SW480 (cell line): ENCODE measurements at regions not wholly inside any gene's neighbourhood (a gene's known extent, or its start where the extent isn't known, plus 50 kb on each side); places are given as distances from the start of the nearest gene placed in this dataset.
"Not testable (repeated sequence)": the region's sequence is repeated elsewhere in the genome, so short reads cannot be mapped to it uniquely, and the experiment has no call there.

Source experiments
- DNase-seq: peaks from one replicate; pipeline ENCODE4 v3.0.0-alpha.2; 2016; ENCODE audit warnings: low spot score

DNA sequence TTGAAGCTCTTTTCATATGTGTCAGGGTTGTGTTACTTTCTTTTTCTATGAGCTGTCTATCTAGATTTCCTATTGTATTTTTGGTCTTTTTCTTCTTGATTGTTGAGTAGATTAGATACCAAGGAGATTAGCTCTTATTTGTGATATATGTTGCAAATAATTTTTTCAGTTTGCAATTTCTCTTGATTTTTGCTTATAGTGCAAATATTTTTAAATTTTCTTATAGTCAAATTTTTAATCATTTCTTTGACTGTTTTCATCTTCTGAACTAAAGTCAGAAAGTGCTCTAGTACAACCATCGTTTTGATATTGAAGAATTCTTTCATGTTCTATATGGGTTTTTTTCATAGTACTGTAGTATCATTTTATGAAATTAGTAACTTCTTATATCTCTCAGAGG, 193.7 kb downstream of the OSTF1 start:
- no peak for DNase-seq

DNA sequence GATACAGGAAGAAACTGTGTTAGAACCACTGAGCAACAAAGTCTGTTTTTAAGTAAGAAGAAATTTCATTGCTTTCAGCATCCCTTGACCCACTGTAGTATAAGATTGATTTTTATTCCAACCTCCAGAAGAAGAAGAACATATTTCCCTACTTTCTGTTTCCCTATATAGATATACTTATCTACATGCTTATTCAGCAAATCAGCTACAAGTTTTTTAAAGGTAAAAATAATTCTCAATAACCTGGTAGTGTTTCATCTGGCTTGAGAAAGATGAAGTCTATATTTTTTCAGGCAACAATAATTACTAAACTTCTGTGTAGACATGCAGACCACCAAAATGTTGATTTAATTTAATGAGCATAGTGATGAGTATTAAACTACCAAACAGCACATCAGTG, 201.0 kb downstream of the OSTF1 start:
- no peak for DNase-seq

DNA sequence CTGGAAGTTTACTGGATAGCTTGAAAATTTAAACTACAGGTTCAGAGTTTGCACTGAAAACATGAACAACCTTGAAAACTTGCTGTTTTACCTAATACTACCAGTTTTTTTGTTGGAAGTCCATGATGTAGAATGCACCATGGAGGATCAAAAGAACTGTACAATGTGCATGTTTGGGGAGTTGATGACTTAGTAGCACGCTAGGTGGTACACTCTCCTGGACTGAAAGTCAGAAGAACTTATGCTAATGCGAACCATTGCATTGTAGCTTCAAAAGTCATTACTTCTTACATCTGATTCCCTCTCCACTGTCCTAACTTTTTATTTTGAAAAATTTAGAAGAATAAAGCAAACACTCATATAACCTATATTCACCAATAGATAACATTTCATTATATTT, 211.0 kb downstream of the OSTF1 start:
- peak; percentile 13 for DNase-seq

DNA sequence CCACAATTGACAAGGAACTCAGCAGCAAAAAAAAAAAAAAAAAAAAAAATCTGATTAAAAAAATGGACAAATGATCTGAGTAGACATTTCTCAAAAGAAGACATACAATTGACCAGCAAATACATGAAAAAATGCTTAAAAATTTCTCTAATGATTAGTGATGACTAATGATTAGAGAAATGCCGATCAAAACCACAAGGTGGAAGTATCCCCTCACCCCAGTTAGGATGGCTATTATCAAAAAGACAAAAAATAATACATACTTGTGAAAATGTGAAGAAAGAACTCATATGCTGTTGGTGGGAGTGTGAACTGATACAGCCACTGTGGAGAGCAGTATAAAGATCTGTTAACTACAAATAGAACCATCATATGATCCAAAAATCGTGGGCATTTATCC, 245.3 kb downstream of the OSTF1 start:
- no peak for DNase-seq

DNA sequence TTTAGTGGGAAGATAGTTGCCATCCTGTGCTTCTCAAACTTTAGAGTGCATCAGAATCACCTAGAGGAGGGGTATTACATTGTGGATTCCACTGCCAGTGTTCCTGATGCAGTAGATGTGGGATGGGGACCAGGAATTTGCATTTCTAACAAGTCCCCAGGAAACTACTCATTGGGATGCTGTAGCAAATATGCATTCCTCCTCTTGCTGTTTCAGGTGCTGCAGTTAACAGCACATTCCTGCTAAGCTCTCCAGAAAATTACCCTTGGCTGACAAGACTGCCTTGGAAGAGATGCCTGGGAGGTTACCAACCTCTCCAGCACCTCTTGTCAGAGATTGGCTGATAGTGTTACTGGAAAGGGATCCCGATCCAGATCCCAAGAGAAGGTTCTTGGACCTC, 270.5 kb downstream of the OSTF1 start:
- no peak for DNase-seq

DNA sequence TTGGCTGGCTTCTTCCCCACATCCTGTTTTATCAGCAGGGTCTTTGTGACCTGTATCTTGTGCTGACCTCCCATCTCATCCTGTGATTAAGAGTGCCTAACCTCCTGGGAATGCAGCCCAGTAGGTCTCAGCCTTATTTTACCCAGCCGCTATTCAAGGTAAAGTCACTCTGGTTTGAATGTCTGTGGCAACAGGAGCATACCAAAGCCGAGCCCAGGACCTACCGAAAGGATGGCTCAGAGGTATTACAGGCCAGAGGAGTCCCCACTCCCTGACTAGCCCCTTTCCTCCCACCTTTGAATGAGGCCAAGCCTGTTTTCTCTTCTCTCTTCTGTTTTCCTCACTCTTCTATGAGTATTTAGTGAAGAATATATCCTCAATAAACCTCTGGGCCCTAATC, 271.3 kb downstream of the OSTF1 start:
- DNase-seq = no peak

DNA sequence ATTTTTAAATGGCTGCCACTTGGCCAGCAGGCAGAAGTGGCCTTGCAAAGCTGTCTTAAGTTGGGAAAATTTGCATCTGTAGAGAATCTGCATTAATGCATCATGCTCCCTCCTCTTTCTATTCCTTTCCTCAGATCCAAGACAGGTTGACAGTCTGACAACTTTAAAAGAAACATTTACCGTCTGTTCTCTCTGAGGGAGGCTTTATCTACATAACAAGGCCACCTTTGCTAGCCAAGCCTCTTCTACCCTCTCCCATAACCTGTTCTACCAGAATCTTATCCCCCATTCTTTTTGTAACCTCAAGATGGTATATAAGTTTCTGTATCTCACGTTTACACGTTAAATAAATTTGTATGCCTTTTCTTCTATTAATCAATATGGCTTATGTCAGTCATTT, 271.9 kb downstream of the OSTF1 start:
- no peak for DNase-seq

DNA sequence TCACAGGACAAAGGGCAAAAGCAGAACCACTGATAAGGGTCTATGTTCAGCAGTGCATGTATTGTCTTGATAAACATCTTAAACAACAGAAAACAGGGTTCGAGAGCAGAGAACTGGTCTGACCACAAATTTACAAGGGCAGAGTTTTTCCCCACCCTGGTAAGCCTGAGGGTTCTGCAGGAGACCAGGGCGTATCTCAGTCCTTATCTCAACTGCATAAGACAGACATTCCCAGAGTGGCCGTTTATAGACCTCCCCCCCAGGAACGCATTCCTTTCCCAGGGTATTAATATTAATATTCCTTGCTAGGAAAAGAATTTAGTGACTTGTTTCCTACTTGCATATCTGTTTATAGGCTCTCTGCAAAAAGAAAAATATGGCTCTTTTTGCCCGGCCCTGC, 274.1 kb downstream of the OSTF1 start:
- DNase-seq = not testable (repeated sequence)

DNA sequence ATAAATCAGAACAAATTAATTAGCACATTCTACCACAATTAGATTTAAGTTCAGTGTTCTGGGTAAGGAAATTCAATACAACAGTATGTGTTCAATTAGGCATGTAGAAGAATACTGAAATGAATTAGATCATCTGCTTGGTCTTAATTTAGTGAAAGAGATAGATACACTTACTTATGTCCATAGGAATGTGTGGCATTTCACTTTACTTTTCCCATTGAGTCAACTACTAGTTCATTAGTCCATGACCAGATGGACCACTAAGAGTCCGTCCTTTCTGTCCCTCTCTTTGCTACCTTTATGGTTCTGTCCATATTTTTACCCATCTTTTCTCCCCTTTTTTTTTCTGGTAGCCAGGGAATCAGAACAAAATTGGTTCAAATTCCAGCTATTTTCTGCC, 276.9 kb downstream of the OSTF1 start:
- DNase-seq = no peak

DNA sequence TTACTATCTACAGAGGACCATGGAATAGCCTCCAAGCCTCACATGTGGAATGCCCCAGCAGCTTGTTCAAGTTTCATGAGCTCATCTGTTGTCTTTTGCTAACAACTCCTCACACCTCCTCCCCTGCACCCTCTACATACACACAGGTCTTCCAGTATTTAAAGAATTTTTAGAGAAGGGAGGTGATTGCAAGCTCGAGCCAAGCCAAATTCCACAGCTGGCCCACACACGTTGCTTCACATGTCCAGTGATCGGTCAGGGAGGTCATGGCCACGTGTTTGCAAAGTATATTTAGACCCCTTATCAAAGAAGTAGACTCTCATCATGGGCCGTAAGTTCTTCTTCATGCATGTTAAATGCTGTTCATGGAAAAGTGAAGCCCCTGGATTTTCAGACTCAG, 281.7 kb downstream of the OSTF1 start:
- DNase-seq = no peak

DNA sequence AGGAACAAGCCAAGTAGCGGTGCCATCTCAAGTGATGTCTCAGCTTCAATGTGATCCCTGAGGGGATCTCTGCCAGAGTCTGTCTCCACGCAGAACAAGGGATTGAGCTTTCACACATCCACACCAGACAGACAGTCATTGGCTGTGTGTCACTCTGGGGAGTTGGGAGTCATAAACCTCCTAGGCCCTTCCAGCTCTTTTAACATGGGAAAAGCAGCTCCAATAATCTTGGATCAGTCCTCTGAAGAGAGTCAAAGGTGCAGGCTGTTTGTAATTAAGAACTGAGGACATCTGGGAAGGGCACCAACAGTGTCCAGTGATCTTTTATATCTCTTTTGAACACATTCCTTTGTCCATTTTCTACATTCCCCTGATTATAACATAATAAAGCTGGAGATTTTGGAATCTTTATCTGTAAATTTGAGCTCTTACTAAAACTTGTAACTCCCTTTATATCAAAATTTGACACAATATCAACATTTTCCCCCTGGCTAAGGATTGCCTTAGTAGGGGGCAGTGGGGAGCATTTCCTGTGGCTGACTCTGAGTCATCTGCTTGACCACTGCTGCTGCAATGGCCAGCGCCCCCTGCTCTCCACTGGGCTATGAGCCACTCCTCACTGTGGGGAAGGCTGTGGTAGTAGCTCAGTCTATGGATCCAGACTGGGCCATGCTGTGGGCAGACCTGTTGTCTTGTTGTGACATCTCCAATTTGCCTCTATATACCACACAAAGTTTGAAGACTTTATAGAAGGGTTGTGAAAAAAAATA, 284.4 kb downstream of the OSTF1 start:
- no peak for DNase-seq

DNA sequence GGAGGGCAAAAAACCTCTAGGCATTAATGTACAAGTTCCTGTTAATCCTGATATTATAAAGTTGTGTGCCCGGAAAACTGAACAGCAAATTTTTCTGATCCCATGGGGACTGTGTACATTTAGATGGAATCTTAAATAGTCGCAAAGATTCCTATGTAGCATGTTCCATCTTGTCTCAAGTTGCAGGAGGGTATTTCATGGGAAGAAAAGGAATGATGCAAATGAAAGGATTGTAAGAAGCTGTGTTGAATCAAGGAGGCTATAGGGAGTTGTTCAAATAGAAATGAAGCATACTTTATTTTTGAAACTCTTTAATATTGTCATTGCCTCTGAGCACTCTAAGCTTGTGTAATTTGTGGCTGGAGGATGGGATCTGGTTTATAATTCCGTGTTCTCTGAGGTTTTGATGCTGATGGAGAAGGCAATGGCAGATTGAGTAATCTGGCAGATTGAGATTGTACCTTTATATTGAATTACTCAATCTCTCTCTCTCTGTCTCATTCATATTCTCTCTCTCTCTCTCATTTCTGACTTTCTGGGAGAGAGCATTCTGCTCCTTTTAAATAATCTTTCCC, 288.5 kb downstream of the OSTF1 start:
- DNase-seq = no peak

DNA sequence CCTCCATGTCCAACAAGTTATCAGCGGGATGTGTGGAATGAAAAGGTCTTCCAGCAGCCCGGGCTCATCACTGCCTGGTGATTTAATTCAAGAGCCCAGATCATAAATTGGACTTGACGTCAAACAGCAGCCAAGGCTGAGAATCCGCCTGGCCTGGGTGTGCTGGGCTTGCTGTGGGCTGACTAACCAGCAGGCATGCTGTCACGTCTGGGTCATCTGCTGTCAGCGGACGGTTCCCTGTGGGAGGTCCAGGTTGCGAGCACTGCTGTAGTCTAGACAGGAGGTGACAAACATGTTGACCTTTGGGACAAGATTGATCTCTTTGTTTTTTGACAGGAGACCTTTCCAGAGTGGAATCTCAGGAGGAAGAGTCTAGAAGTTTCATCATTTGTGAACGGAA, 289.7 kb downstream of the OSTF1 start:
- no peak for DNase-seq

DNA sequence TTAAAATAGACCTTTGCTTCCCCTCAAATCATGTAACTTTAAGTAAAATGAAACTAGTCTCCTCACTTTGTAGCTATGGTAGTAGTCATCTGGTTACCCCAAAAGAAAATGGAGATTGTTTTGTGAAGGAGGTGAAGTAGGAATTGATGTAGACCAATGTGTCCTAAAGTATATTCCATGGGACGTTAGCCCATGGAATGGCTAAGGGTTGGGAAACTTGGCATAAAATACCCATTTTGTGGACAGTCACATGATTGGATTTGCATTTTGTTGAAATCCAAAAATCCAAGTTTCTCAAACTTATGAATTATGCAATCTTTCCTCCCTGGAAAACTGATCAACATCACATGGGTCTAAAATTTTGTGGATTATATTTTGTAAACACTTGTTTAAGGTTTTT, 290.6 kb downstream of the OSTF1 start:
- no peak for DNase-seq

DNA sequence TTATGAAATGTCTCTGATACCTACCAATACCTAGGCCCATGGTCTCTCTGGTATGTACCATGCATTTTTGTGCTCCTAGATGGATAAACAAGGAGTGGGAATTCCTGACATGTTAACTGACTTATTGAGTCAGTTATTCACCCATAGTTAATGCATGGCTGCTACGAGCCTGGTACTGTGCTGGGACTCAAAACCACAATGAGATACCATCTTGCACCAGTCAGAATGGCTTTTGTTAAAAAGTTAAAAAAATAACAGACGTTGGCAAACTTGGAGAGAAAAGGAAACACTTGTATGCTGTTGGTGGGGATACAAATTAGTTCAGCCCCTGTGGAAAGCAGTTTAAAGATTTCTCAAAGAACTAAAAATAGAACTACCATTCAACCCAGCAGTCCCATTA, 293.8 kb downstream of the OSTF1 start:
- no peak for DNase-seq

DNA sequence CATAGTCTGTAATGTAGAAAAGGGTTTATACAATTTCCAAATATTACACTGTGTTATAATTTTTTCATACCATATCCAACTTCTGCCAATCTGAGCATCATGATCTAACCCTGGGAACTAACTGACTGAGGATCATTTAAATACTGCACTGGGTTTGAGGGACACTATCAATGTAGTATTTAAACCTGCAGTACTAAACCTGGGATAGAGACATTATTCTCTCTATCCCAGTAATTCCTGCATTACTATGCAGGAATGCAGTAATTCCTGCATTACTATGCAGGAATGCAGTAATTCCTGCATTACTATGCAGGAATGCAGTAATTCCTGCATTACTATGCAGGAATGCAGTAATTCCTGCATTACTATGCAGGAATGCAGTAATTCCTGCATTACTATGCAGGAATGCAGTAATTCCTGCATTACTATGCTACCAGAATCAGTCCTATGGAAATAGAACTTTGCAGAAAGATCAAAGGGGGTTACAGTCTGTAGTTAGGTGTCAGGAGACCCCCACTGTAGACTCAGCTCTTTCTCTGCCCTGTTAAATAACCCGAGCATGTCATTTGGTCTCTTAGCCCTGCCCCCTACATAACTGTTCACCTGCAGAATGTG, 295.2 kb downstream of the OSTF1 start:
- DNase-seq = not testable (repeated sequence)

DNA sequence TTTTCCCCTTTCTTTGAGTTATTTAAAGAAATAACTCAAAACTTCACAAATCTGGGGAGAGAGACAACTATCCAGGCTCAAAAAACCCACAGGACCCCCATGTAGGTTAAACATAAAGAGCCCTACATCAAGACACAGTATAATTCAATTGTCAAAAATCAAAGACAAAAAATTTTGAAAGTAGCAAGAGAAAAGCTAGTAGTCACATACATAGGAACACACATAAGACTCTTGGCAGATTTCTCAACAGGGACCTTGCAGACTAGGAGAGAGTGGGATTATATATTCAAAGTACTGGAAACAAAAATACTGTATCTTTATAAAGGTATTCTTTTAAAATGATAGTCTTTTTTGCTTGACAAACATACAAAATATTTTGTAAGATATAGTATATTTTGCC, 296.9 kb downstream of the OSTF1 start:
- no peak for DNase-seq

DNA sequence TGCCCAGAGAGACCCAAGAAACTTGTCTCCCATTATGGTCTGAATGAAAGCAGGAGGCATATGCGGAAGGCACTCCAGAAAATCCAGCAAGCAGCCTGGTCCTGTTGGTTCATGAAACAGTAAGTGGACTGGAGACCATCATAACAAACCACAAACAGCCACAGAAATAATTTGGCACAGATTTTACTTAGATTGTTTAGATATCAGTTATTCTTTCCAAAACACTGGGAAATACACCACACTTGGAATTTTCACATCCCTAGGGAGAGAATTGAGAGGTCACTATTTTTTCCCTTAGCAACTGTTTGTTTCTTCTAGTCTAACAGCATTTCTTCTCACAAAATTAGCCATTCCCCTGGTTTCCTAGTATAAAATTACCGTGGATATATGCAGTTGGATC, 300.8 kb downstream of the OSTF1 start:
- DNase-seq = no peak

DNA sequence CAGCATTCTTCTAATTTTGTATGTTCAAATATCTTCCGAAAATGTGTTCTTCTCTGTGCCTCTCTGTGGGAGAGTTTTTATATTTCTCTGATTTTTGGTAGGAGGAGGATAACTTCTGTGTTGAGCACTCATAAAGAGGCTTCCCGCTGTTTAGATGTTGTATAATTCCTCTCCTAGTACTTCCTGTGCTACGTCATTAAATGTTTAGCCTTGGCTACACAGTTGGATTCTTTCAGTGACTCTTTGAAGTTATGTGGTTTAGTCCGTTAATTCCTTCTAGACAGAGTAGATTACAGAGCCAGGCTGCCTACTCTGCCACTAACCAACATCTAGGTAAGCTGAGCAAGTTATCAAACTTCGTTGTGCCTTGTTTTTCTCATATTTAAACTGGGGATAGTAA, 302.6 kb downstream of the OSTF1 start:
- DNase-seq = no peak

DNA sequence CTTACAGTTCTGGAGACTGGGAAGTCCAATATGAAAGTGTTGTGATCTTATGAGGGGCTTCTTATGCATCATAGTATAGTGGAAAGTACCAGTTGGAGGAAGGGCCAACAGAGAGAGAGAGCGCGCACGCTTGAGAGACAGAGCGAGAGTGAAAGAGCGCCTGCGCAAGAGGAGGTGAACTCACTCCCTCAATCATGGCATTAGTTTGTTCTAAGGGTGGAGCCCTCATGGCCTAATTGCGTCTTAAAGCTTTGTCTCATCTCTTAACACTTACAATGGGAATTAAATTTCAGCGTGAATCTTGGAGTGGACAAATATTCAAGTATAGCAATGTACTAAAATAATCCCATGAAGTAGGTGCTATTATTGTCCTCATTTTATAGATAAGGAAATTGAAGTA, 303.2 kb downstream of the OSTF1 start:
- DNase-seq = no peak

DNA sequence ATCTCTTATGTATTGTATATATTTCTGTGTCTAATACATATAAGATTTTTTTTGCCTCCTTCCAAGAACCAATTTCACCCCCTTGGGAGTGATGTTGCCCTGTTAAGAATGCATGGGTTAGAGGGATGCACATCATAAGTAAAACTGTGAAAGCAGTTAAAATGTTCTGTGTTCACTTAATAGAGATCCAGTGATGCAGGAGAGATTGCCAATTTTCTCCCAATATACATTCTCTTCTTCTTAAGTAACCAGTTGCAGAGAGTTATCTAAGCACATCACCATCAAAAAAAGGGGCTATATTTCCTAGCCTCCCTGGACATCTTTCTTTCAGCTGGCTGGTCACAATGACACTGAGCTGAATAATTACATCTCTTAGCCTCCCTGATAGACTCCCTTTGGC, 307.0 kb downstream of the OSTF1 start:
- no peak for DNase-seq

DNA sequence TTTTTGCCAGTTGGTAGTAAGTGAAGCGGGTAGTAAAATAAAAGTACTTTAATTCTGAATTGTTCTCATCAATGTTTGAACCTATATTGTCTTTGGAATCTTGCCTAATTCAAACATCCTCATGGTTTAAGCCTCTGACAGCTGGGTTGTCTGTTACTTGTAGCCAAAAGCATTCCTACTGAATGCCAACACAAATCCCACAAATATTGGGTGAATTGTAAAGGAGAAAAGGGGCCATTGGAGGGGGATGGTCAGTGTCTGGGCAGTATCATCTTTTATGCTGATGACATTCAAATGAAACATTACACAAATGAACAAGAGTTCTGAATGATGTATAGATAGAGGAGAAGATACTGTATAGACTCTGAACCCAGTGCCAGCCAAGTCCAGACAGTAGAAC, 309.5 kb downstream of the OSTF1 start:
- no peak for DNase-seq

DNA sequence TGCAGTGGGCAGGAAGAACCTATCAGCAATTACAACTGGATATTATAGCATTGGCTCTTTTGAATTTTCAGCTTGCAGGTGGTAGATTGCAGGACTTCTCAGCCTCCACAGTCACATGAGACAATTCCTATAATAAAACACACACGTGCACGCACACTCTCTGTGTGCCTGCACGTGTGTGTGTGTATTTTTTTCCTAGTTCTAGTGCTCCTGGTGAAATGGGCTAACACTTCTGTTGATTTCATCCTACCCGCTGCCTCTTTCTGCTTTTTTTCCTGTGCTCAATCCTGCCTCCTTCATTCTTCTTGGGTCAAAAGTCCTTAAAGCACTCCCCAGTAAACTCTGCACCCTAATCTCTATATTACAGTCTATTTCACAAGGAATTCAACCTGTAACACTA, 320.1 kb downstream of the OSTF1 start:
- no peak for DNase-seq

DNA sequence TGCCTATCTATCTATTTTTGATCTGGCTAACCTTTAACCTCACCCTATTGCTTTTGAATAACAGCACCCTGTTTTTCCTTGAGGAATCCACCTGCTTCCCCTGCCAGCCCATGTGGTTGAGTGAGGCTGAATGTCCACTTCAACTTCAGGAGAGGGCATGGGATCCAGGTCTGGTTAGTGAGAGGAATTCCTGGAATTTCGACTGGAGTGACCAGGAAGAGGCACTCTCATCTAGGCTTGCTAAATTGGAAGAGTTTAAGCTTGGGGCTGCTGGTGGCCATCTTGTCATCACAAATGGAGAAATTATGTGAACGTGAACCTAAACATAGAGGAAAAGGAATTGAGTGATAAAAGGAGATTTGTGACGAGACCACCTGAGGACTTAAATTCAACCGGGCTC, 322.1 kb downstream of the OSTF1 start:
- no peak for DNase-seq
